Keratinocyte (primary cell): ENCODE measurements at regions not wholly inside any gene's neighbourhood (a gene's known extent, or its start where the extent isn't known, plus 50 kb on each side); places are given as distances from the start of the nearest gene placed in this dataset.

Experiments used
- CTCF ChIP-seq, 3 experiments: IDR thresholded peaks in 1 of 3; conservative IDR thresholded peaks in 1 of 3; optimal IDR thresholded peaks in 1 of 3; 2 replicates in 2 of 3; 3 replicates in 1 of 3; pipeline versions ENCODE3 to v1.5.1; 2011; ENCODE audit warnings: low read length in 3 of 3, mild to moderate bottlenecking in 3 of 3, moderate library complexity in 2 of 3, control low read depth in 1 of 3, inconsistent platforms in 1 of 3; ENCODE audit not compliant: insufficient read depth in 2 of 3; ENCODE audit errors: extremely low read depth in 1 of 3
- EZH2 ChIP-seq: IDR thresholded peaks from one replicate; pipeline ENCODE4 v1.6.1; 2012; ENCODE audit warnings: inconsistent platforms, mild to moderate bottlenecking, low read length, moderate library complexity

GRCh38 chr20:59451066-59451630 is 150.7 kb downstream of the EDN3 start:
- TF ChIP-seq CTCF (optimal IDR thresholded peaks at IDR 0.05 in 1 of 3, IDR thresholded peaks at IDR 0.05 in 1 of 3, conservative IDR thresholded peaks at IDR 0.05 in 1 of 3; ENCODE audit: extremely low read depth in 1 of 3, insufficient read depth in 2 of 3, low read length in 3 of 3) (no peak), EZH2 (no peak)
